ENCODE measurements at regions not wholly inside any gene's neighbourhood (a gene's known extent, or its start where the extent isn't known, plus 50 kb on each side); places are given as distances from the start of the nearest gene placed in this dataset.

DNA sequence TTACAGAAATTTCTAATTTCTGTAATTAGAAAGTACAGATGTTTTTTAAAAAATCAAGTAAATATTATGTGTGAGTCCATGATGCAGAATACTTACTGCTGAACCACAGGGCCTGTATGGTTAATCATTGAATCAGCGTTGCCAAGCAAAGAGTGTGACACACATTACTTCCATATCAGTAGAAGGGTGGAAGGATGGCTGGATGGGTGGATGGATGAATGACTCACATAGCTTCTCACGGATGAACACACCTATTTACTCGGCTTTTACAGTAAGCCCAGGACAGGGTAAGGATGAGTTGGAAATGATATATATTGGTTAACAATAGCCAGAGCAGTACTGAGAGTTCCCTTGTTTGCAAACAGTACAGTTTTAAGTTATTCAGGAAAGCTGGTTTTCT, 495.9 kb upstream of the RBFOX1 start:
- DNase-seq (no peak), ATAC-seq (no peak)
- no peaks in the 10 kb centered on the region for H3K27me3 Mint-ChIP-seq (ENCODE audit: low read depth)
- H3K9me3 Mint-ChIP-seq = peaks cover 14% of the 10 kb centered on the region
- no peaks in the 10 kb centered on the region for H3K36me3 Mint-ChIP-seq (ENCODE audit: insufficient read depth)
- H3K4me1 Mint-ChIP-seq (ENCODE audit: low read depth) = no peaks in the 10 kb centered on the region
- no peak overlapping the region for H3K4me3 Mint-ChIP-seq

GRCh38 chr16:6835941-6836340, 496.7 kb upstream of the RBFOX1 start:
- Mint-ChIP-seq H3K9me3 (peaks cover 11% of the 10 kb centered on the region), H3K36me3 (ENCODE audit: insufficient read depth) (no peaks in the 10 kb centered on the region), H3K4me3 (no peak overlapping the region), H3K4me1 (ENCODE audit: low read depth) (no peaks in the 10 kb centered on the region), H3K27me3 (ENCODE audit: low read depth) (no peaks in the 10 kb centered on the region)
- no peak for ATAC-seq
- no peak for DNase-seq

GRCh38 chr16:6835516-6835915, 497.1 kb upstream of the RBFOX1 start:
- ATAC-seq (no peak), DNase-seq (no peak)
- Mint-ChIP-seq H3K9me3 (peaks cover 11% of the 10 kb centered on the region), H3K27me3 (ENCODE audit: low read depth) (no peaks in the 10 kb centered on the region), H3K4me1 (ENCODE audit: low read depth) (no peaks in the 10 kb centered on the region), H3K36me3 (ENCODE audit: insufficient read depth) (no peaks in the 10 kb centered on the region), H3K4me3 (no peak overlapping the region)

GRCh38 chr16:6828690-6829089, 504.0 kb upstream of the RBFOX1 start:
- DNase-seq (no peak), ATAC-seq (no peak)
- Mint-ChIP-seq H3K36me3 (ENCODE audit: insufficient read depth) (no peaks in the 10 kb centered on the region), H3K4me3 (no peak overlapping the region), H3K4me1 (ENCODE audit: low read depth) (no peaks in the 10 kb centered on the region), H3K27me3 (ENCODE audit: low read depth) (no peaks in the 10 kb centered on the region), H3K9me3 (peaks cover 4% of the 10 kb centered on the region)

DNA sequence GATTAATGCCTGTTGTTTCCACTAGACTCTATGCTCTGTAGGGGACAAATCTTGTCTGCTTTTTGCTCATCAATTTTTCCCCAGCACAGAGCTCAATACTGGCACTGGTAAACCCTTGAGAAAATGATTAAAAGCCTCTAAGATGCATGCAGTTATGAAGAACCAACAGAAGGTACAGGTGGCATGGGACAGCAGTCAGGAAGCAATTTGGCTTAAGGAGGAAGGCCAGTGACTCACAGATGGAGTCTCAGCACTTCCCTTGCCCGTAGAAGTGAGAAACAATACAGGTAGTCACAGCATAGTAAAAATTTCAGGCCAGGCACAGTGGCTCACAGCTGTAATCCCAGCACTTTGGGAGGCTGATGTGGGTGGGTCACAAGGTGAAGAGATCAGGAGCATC, 504.7 kb upstream of the RBFOX1 start:
- ATAC-seq (no peak), DNase-seq (no peak)
- Mint-ChIP-seq H3K4me3 (no peak overlapping the region), H3K4me1 (ENCODE audit: low read depth) (no peaks in the 10 kb centered on the region), H3K9me3 (peaks cover 4% of the 10 kb centered on the region), H3K36me3 (ENCODE audit: insufficient read depth) (no peaks in the 10 kb centered on the region), H3K27me3 (ENCODE audit: low read depth) (no peaks in the 10 kb centered on the region)

GRCh38 chr16:6827267-6827666, 505.4 kb upstream of the RBFOX1 start:
- peaks cover 4% of the 10 kb centered on the region for H3K9me3 Mint-ChIP-seq
- DNase-seq = no peak
- H3K4me1 Mint-ChIP-seq (ENCODE audit: low read depth) = no peaks in the 10 kb centered on the region
- H3K36me3 Mint-ChIP-seq (ENCODE audit: insufficient read depth) = no peaks in the 10 kb centered on the region
- H3K4me3 Mint-ChIP-seq = no peak overlapping the region
- no peak for ATAC-seq
- H3K27me3 Mint-ChIP-seq (ENCODE audit: low read depth) = no peaks in the 10 kb centered on the region

- no peaks in the 10 kb centered on the region for H3K4me1 Mint-ChIP-seq (ENCODE audit: low read depth)
- no peaks in the 10 kb centered on the region for H3K36me3 Mint-ChIP-seq (ENCODE audit: insufficient read depth)
- ATAC-seq = no peak
- DNase-seq = no peak
- no peak overlapping the region for H3K4me3 Mint-ChIP-seq
- H3K27me3 Mint-ChIP-seq (ENCODE audit: low read depth) = no peaks in the 10 kb centered on the region
- H3K9me3 Mint-ChIP-seq = peaks cover 26% of the 10 kb centered on the region
These were observed 510.6 kb upstream of the RBFOX1 start for GRCh38 chr16:6822041-6822440.

- Mint-ChIP-seq H3K9me3 (peaks cover 11% of the 10 kb centered on the region), H3K4me1 (ENCODE audit: low read depth) (no peaks in the 10 kb centered on the region), H3K27me3 (ENCODE audit: low read depth) (no peaks in the 10 kb centered on the region), H3K4me3 (no peak overlapping the region), H3K36me3 (ENCODE audit: insufficient read depth) (no peaks in the 10 kb centered on the region)
- DNase-seq (no peak), ATAC-seq (no peak)
These were observed 528.2 kb upstream of the RBFOX1 start for GRCh38 chr16:6804461-6804860.

DNA sequence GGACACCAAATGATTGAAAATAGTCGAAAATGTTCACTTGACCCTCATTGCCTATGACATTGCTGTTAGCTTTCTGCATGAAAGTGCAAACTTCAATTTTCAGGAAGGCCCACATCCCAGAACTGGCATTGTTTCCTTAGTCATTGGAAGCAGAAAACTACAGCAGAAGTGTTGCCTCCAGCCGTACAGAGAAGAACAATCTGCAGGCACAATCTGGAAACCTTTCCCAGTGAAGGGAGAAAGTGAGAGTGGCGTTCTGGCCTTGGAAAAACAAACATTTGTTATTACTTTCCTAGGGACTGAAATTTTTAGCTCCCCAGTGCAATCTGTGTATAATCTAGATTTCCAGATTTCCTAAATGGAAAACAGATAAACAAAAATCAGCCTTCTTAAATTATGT, 529.5 kb upstream of the RBFOX1 start:
- ATAC-seq (no peak), DNase-seq (no peak)
- Mint-ChIP-seq H3K4me1 (ENCODE audit: low read depth) (no peaks in the 10 kb centered on the region), H3K36me3 (ENCODE audit: insufficient read depth) (no peaks in the 10 kb centered on the region), H3K27me3 (ENCODE audit: low read depth) (no peaks in the 10 kb centered on the region), H3K9me3 (peaks cover 11% of the 10 kb centered on the region), H3K4me3 (no peak overlapping the region)

DNA sequence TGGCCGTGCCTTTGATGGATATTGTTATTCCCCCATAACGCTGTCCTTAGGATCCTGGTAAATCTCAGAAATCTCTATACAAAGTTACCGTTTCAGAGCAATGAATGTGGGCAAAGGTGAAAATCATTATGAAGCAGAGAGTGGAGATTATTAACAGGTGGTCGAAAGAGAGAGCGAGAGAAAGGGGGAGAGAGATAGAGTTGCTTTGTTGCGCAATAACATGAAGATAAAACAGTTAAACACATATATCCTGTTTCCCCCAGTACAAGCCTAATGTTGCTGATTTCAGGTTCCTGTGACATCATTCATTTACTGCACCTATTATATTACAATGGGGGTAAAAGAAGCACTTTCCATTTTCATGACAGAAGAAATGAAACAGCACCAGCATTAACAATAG, 535.4 kb upstream of the RBFOX1 start:
- Mint-ChIP-seq H3K4me3 (no peak overlapping the region), H3K27me3 (ENCODE audit: low read depth) (no peaks in the 10 kb centered on the region), H3K4me1 (ENCODE audit: low read depth) (no peaks in the 10 kb centered on the region), H3K9me3 (peaks cover 15% of the 10 kb centered on the region), H3K36me3 (ENCODE audit: insufficient read depth) (no peaks in the 10 kb centered on the region)
- ATAC-seq (no peak), DNase-seq (no peak)

DNA sequence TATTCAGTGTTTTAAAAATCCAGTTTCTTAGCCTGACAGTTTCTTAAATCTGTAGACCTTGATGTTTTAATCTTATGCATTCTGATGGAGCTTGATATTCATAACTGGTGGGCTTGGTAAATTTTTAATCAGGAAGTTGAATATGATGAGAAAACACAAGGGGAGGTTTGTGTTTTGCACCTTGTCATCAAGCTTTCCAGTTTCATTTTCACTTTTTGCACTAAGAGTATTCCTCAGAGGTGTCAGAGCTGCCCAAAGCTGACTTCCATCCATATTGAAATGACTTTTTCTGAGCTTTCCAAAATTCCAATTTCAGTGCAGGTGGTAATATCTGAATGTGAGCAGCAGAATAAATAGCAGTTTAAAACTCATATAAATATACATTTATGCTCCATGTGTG, 555.0 kb upstream of the RBFOX1 start:
- ATAC-seq (no peak), DNase-seq (no peak)
- Mint-ChIP-seq H3K36me3 (ENCODE audit: insufficient read depth) (no peaks in the 10 kb centered on the region), H3K4me1 (ENCODE audit: low read depth) (no peaks in the 10 kb centered on the region), H3K4me3 (no peak overlapping the region), H3K9me3 (peaks cover 7% of the 10 kb centered on the region), H3K27me3 (ENCODE audit: low read depth) (no peaks in the 10 kb centered on the region)

GRCh38 chr16:6775712-6776111, 556.9 kb upstream of the RBFOX1 start:
- H3K4me3 Mint-ChIP-seq = no peak overlapping the region
- ATAC-seq = no peak
- H3K27me3 Mint-ChIP-seq (ENCODE audit: low read depth) = no peaks in the 10 kb centered on the region
- no peaks in the 10 kb centered on the region for H3K36me3 Mint-ChIP-seq (ENCODE audit: insufficient read depth)
- H3K9me3 Mint-ChIP-seq = peaks cover 7% of the 10 kb centered on the region
- H3K4me1 Mint-ChIP-seq (ENCODE audit: low read depth) = no peaks in the 10 kb centered on the region
- no peak for DNase-seq

DNA sequence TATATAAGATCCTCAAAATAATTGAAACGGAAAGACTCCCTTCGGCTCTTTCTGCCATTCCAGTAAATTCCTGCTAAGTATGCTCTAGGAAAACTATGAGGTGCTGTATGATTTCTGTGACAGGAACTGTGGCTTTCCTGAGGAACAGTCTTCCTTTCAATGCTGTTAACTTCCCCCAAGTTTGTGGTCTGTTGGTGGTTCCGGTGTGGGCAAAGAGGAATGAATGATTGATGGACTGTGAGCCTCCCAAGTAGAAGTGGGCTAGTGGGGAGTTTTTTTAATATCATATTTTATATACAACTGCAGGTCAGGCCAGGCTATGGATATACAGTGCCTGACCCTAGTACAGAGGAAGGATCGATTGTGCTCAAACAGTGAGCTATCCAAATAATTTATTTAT, 560.7 kb upstream of the RBFOX1 start:
- H3K27me3 Mint-ChIP-seq (ENCODE audit: low read depth) = no peaks in the 10 kb centered on the region
- no peak for DNase-seq
- H3K36me3 Mint-ChIP-seq (ENCODE audit: insufficient read depth) = no peaks in the 10 kb centered on the region
- H3K9me3 Mint-ChIP-seq = peaks cover 3% of the 10 kb centered on the region
- no peaks in the 10 kb centered on the region for H3K4me1 Mint-ChIP-seq (ENCODE audit: low read depth)
- no peak for ATAC-seq
- H3K4me3 Mint-ChIP-seq = no peak overlapping the region

GRCh38 chr16:6753553-6753952, 579.1 kb upstream of the RBFOX1 start:
- peaks cover 14% of the 10 kb centered on the region for H3K9me3 Mint-ChIP-seq
- no peaks in the 10 kb centered on the region for H3K4me1 Mint-ChIP-seq (ENCODE audit: low read depth)
- DNase-seq (no peak), ATAC-seq (no peak)
- no peak overlapping the region for H3K4me3 Mint-ChIP-seq
- H3K36me3 Mint-ChIP-seq (ENCODE audit: insufficient read depth) = no peaks in the 10 kb centered on the region
- H3K27me3 Mint-ChIP-seq (ENCODE audit: low read depth) = no peaks in the 10 kb centered on the region

DNA sequence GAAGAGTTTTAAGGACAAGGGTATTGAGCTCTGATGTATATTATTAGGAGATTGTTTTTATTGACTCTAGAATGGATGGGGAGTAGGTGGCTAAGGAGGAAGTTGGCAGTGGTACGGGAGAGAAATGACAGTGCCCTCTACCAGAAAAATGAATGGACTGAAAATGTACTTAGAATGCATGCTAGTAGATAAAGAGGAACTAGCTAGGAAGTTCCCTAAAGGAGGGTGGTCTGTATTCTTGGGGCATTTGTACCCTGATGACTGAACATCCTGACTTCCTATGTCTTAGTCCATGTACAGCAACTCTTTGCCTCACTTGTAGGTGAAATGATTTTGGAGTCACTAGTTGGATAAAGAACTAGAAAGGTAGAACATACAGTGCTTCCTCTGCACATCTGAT, 581.5 kb upstream of the RBFOX1 start:
- DNase-seq (no peak), ATAC-seq (no peak)
- H3K36me3 Mint-ChIP-seq (ENCODE audit: insufficient read depth) = no peaks in the 10 kb centered on the region
- no peak overlapping the region for H3K4me3 Mint-ChIP-seq
- peaks cover 8% of the 10 kb centered on the region for H3K9me3 Mint-ChIP-seq
- H3K4me1 Mint-ChIP-seq (ENCODE audit: low read depth) = no peaks in the 10 kb centered on the region
- no peaks in the 10 kb centered on the region for H3K27me3 Mint-ChIP-seq (ENCODE audit: low read depth)

GRCh38 chr16:6749698-6750097, 582.9 kb upstream of the RBFOX1 start:
- no peak overlapping the region for H3K4me3 Mint-ChIP-seq
- no peaks in the 10 kb centered on the region for H3K36me3 Mint-ChIP-seq (ENCODE audit: insufficient read depth)
- no peaks in the 10 kb centered on the region for H3K4me1 Mint-ChIP-seq (ENCODE audit: low read depth)
- peaks cover 14% of the 10 kb centered on the region for H3K9me3 Mint-ChIP-seq
- DNase-seq = no peak
- ATAC-seq = no peak
- no peaks in the 10 kb centered on the region for H3K27me3 Mint-ChIP-seq (ENCODE audit: low read depth)
